B cell (primary cell): ENCODE measurements at regions not wholly inside any gene's neighbourhood (a gene's known extent, or its start where the extent isn't known, plus 50 kb on each side); places are given as distances from the start of the nearest gene placed in this dataset.

Experiments
- EZH2 ChIP-seq: IDR thresholded peaks from 2 replicates; pipeline ENCODE4 v1.6.1; 2012; ENCODE audit warnings: borderline replicate concordance, low read depth, mild to moderate bottlenecking, moderate library complexity, low read length; ENCODE audit not compliant: insufficient read depth, poor library complexity, severe bottlenecking
- TF ChIP-seq, protein P1 (sequence below): fragments of 200-600 bp; IDR thresholded peaks from one replicate; pipeline ENCODE4 v1.8.0; 2022; ENCODE audit warnings: antibody characterized with exemption, mild to moderate bottlenecking

DNA sequence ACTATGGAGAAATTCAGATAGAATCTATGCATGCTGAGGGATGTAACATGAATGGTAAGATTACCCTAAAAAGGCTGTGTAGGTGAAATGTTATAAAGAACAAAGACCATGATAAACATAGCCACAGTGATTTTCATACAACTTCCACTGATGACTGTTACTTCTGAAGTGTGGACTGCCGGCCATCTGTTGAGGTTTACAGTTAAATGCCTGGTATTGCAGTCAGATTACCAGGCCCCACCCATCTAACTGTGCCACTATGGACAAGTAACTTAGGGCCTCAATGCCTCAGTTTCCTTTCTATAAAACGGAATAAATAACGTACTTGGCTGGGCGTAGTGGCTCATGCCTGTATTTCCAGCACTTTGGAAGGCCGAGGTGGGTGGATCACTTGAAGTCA is 395.6 kb downstream of the KLF12 start:
- no peak for TF ChIP-seq EZH2
- TF ChIP-seq, protein P1, sequence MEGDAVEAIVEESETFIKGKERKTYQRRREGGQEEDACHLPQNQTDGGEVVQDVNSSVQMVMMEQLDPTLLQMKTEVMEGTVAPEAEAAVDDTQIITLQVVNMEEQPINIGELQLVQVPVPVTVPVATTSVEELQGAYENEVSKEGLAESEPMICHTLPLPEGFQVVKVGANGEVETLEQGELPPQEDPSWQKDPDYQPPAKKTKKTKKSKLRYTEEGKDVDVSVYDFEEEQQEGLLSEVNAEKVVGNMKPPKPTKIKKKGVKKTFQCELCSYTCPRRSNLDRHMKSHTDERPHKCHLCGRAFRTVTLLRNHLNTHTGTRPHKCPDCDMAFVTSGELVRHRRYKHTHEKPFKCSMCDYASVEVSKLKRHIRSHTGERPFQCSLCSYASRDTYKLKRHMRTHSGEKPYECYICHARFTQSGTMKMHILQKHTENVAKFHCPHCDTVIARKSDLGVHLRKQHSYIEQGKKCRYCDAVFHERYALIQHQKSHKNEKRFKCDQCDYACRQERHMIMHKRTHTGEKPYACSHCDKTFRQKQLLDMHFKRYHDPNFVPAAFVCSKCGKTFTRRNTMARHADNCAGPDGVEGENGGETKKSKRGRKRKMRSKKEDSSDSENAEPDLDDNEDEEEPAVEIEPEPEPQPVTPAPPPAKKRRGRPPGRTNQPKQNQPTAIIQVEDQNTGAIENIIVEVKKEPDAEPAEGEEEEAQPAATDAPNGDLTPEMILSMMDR = no peak
